GM21526 (cell line): ENCODE measurements at regions not wholly inside any gene's neighbourhood (a gene's known extent, or its start where the extent isn't known, plus 50 kb on each side); places are given as distances from the start of the nearest gene placed in this dataset.

ENCODE experiments used
- ATAC-seq: cut with Tn5 transposase; IDR thresholded peaks from one replicate; pipeline ENCODE4 v1.9.1; 2021; ENCODE audit warnings: moderate library complexity; ENCODE audit not compliant: unreplicated experiment, low FRiP score

- no peak for ATAC-seq
These were observed 550.6 kb upstream of the SEMA3D start for GRCh38 chr7:85737426-85737825.

DNA sequence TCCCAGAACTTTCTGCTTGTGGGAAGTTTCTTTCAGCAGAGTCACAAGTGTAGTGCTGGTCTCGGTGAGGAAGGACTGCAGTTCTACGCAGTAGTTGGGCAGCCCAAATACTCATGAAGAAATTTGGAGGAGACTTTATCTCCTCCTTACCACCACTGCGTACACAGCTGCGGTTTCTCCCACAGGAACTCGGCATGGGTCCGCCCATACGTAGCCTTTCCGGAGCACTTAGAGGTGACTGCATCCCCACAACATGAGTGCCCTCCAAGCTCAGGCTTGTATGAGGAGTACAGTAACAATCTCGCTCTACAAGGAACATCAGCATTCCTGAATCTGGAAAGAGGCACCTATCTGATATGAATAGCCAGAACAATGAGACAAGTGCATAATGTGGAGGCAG, 549.2 kb upstream of the SEMA3D start:
- no peak for ATAC-seq

DNA sequence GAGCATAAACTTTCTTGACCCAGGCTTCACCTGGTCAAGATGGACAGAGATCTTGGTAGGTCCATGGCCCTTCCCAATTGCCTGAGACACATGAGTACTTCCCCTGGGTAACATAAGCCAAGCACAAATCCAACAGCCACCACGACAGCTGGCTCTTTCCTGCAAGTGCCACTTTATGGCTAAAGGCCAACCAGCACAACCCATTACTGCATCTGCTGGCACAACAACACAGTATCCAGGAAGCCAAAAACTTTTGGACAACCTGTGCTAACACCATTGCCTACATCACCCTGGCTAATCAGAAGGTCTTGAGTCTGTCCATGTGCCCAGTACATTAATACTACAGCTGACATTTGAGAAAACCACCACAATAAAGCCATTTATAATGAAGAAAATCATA, 548.0 kb upstream of the SEMA3D start:
- ATAC-seq: no peak

- no peak for ATAC-seq
These were observed 546.5 kb upstream of the SEMA3D start for GRCh38 chr7:85733169-85733915.

- no peak for ATAC-seq
These were observed 543.2 kb upstream of the SEMA3D start for GRCh38 chr7:85730012-85730411.

- no peak for ATAC-seq
These were observed 538.2 kb upstream of the SEMA3D start for GRCh38 chr7:85725026-85725425.

DNA sequence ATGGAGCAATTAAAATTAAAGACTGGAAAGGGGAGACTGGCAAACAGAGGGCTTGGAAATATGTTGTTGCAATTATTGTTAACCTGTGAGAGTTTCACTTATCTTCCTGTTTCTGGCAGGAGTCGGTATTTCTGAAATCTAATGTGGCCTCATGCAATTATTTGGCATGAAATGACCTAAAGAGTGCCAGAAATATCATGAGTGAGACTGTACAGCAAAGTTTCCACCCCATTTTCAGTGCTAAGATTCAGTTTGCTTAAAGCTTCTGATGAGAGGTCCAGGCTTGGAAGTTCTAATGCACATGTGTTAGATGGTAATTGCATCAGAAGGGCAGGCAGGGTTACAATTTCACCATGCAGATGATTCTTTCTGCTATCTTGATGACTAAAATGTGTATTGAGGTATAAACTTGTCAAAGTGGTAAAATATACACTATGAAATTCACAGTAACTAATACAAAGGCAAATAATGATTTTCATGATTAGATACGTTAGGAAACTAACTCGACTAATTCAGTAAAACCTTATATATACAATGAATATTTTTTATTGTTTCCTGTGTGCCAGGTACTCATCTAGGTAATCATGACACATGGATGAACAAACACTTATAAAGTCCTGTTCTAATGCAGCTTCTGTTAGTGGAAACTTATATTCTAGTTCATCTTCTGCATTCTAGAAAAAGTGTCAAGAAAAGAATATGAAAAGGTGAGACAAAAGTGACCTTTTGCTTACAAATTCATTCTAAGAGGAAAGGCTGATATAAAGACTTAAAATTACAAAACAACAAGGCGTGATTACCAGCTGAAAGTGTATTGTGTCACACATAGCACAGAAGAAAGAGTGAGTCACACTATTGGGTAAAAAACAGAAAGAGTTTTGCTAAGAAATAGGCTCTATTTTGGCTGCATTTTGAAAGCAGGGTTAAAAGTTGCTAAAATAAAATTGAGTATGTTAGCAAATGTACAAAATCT, 533.4 kb upstream of the SEMA3D start:
- ATAC-seq: no peak

- ATAC-seq: no peak
These were observed 529.5 kb upstream of the SEMA3D start for GRCh38 chr7:85716353-85716752.

DNA sequence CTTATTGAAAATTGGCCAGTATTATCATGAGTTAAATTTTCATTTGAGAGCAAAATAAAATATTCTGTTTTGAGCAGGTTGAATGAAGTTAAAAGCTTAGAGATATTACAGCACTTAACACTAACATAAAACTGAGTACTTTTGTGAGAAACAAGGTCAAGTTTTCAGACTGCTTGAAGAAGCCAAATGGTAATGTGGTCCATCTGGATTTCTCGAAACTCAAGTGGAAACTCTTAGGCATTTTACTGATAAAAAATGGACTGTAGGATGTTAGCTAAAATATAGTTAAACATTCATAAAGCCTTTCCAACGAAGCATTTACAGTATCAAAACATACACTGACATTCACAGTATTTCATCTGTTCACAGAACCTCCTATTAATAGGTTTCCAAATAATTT, 528.1 kb upstream of the SEMA3D start:
- no peak for ATAC-seq

- peak; percentile 84 for ATAC-seq
These were observed 527.3 kb upstream of the SEMA3D start for GRCh38 chr7:85714043-85714578.

DNA sequence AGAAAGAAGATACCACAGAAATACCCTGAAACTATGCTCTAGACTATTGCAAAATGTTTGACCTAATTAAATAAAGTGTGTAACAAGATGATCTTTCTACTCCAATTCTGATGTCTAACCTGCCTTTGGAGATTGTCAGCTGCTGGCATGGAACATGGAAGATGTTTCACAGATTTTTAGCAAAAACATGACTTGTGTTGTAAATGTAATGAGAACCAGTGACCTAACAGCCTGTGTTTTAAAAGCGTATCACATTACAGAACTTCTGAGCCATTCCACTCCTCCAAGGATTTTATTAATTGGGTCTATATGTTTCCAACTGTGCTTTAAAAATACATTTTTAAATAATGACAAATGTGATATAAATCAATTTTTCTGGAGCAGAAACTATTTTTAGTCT, 526.3 kb upstream of the SEMA3D start:
- ATAC-seq: no peak

DNA sequence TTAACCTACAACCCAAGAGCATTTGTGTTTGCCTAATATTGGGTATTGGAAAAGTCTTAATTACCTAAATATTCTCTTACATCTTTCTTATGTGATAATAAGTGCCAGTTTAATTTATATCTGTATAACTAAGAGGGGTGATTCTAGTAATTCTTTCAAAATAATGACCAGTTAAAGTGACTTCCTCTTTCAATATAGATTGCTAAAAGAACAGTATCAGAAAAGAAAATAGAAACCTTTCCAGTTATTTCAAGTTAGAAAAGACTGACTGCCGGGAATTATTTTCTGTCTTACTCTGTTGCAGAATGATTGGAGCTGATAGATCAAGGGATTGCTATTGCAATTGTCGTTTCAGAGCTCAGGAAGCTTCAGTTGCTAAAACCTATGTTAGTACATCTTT, 525.0 kb upstream of the SEMA3D start:
- no peak for ATAC-seq

GRCh38 chr7:85710960-85711359, 524.1 kb upstream of the SEMA3D start:
- ATAC-seq: no peak

DNA sequence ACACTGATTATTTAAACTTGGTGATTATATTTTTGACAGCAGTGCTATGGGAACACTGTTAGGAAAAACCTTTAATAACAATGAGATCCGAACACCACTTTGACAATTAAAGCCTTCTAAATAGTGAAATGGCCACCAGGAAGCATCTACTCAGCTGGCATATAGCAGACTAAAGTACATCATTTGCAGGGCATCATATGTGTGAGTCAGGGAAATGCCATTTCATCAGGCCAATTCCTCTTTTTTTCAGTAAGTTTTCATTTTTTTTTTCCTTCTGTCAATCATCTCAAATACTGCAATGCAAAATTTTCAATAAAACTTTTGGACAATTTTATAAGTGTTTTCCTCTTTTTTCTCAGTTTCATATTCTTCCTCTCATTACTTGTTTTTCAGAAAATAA, 521.4 kb upstream of the SEMA3D start:
- no peak for ATAC-seq

DNA sequence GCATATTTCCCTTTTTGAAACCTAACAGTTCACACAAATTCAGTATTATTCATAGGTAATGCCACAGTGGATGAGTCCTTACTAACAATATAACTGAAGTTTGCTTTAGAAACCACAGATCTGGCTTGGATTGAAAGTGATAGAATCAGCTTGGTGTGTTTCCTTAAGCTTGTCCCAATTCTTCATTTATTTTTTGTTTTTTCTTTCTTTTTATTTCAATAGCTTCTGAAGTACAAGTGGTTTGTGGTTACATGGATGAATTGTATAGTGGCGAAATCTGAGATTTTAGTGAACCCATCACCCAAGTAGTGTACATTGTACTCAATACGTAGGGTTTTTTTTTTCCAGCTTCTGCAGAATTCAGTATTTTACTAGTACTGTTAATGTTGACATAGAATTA, 518.2 kb upstream of the SEMA3D start:
- no peak for ATAC-seq

GRCh38 chr7:85703251-85704010, 516.6 kb upstream of the SEMA3D start:
- no peak for ATAC-seq

GRCh38 chr7:85702348-85702747, 515.5 kb upstream of the SEMA3D start:
- ATAC-seq: no peak

GRCh38 chr7:85699482-85699881, 512.6 kb upstream of the SEMA3D start:
- no peak for ATAC-seq

GRCh38 chr7:85695533-85695932, 508.7 kb upstream of the SEMA3D start:
- ATAC-seq: no peak

DNA sequence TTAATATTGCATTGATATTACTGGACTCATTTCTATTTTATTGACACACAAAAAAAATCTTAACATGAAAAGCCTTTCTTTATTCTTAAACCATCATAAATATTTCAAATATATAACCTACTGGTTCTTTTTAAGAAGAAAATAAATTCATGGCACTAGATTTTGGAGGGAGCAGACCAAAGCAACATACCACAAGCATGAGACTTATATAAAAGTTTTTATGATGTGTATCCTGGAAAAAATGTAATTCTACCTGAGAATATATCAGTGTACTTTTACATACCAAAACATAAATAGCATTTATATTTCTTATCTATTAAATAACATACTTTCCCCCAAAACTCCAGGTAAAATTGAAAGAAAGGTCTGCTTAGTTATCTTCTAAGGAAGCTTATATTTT, 508.2 kb upstream of the SEMA3D start:
- ATAC-seq: no peak

GRCh38 chr7:85693326-85693725, 506.5 kb upstream of the SEMA3D start:
- no peak for ATAC-seq
